HCT116 (cell line): ENCODE measurements at regions not wholly inside any gene's neighbourhood (a gene's known extent, or its start where the extent isn't known, plus 50 kb on each side); places are given as distances from the start of the nearest gene placed in this dataset.

ENCODE experiments used
- CTCF ChIP-seq, 3 experiments: fragments of 200-600 bp in 1 of 3; sonication (generic) in 1 of 3; IDR thresholded peaks in 2 of 3; conservative IDR thresholded peaks in 1 of 3; 2 replicates each; pipeline ENCODE4 v1.5.1; 2012 to 2017; ENCODE audit warnings: low read depth in 2 of 3, low read length in 2 of 3, antibody characterized with exemption in 1 of 3, borderline replicate concordance in 1 of 3, control low read depth in 1 of 3, mild to moderate bottlenecking in 1 of 3, mixed read lengths in 1 of 3, mixed run types in 1 of 3, moderate library complexity in 1 of 3; ENCODE audit not compliant: insufficient read depth in 1 of 3
- EGR1 ChIP-seq: IDR thresholded peaks from 2 replicates; pipeline ENCODE4 v1.6.1; 2012; ENCODE audit warnings: low read depth
- ELF1 ChIP-seq: IDR thresholded peaks from 2 replicates; pipeline ENCODE4 v1.6.1; 2012; ENCODE audit warnings: low read depth, borderline replicate concordance
- EZH2 ChIP-seq: fragments of 200-600 bp; sonication (generic); IDR thresholded peaks from 2 replicates; pipeline ENCODE4 v1.6.1; 2017; ENCODE audit warnings: antibody characterized with exemption, mixed run types
- MAX ChIP-seq: IDR thresholded peaks from 2 replicates; pipeline ENCODE4 v1.6.1; 2012

- TF ChIP-seq CTCF (IDR thresholded peaks at IDR 0.05 in 2 of 3, conservative IDR thresholded peaks at IDR 0.05 in 1 of 3; ENCODE audit: borderline replicate concordance in 1 of 3, insufficient read depth in 1 of 3, low read depth in 2 of 3, low read length in 2 of 3) (no peak), EZH2 (no peak), MAX (no peak), EGR1 (no peak), ELF1 (no peak)
These were observed 99.3 kb upstream of the CDH18 start for GRCh38 chr5:20087299-20087698.
